ENCODE measurements at regions not wholly inside any gene's neighbourhood (a gene's known extent, or its start where the extent isn't known, plus 50 kb on each side); places are given as distances from the start of the nearest gene placed in this dataset.

- H3K4me3 ChIP-seq, result no peak overlapping the region
- no peaks in the 10 kb centered on the region for H3K4me1 ChIP-seq
- no peak for TF ChIP-seq Cebpa-rat (IDR thresholded peaks at IDR 0.05)
- no peaks in the 10 kb centered on the region for H4K20me1 ChIP-seq
- H3K36me3 ChIP-seq, result no peaks in the 10 kb centered on the region
- H3K27me3 ChIP-seq, result no peaks in the 10 kb centered on the region
- no peak overlapping the region for H3K4me2 ChIP-seq
- no peak overlapping the region for H3K9ac ChIP-seq
- no peaks in the 10 kb centered on the region for H3K9me3 ChIP-seq
- H3K27ac ChIP-seq, result no peak overlapping the region
Measured at GRCh38 chr6:100271202-100271601, 193.5 kb downstream of the SIM1 start.

- H3K27ac ChIP-seq, result no peak overlapping the region
- H3K4me2 ChIP-seq, result no peak overlapping the region
Measured at GRCh38 chr6:100269189-100269588, 195.5 kb downstream of the SIM1 start.

GRCh38 chr6:100268326-100268725, 196.4 kb downstream of the SIM1 start:
- H3K4me1 ChIP-seq, result no peaks in the 10 kb centered on the region
- H4K20me1 ChIP-seq, result no peaks in the 10 kb centered on the region
- H3K27ac ChIP-seq, result no peak overlapping the region
- H3K9me3 ChIP-seq, result no peaks in the 10 kb centered on the region
- H3K4me2 ChIP-seq, result no peak overlapping the region
- H3K4me3 ChIP-seq, result no peak overlapping the region
- H3K9ac ChIP-seq, result no peak overlapping the region
- TF ChIP-seq Cebpa-rat (IDR thresholded peaks at IDR 0.05), result no peak
- H3K36me3 ChIP-seq, result no peaks in the 10 kb centered on the region
- no peaks in the 10 kb centered on the region for H3K27me3 ChIP-seq

More at GRCh38 chr6:100269189-100269588, 195.5 kb downstream of the SIM1 start:
- H3K27me3 ChIP-seq, result no peaks in the 10 kb centered on the region
- H3K36me3 ChIP-seq, result no peaks in the 10 kb centered on the region
- H4K20me1 ChIP-seq, result no peaks in the 10 kb centered on the region
- no peak for TF ChIP-seq Cebpa-rat (IDR thresholded peaks at IDR 0.05)
- no peak overlapping the region for H3K4me3 ChIP-seq
- no peak overlapping the region for H3K9ac ChIP-seq
- no peaks in the 10 kb centered on the region for H3K4me1 ChIP-seq
- no peaks in the 10 kb centered on the region for H3K9me3 ChIP-seq

- no peak for TF ChIP-seq Cebpa-rat (IDR thresholded peaks at IDR 0.05)
- Histone ChIP-seq H3K27ac (no peak overlapping the region), H3K4me1 (no peaks in the 10 kb centered on the region), H3K36me3 (no peaks in the 10 kb centered on the region), H3K4me2 (no peak overlapping the region), H3K27me3 (no peaks in the 10 kb centered on the region), H3K4me3 (no peak overlapping the region), H4K20me1 (no peaks in the 10 kb centered on the region), H3K9ac (no peak overlapping the region), H3K9me3 (no peaks in the 10 kb centered on the region)
Measured at GRCh38 chr6:100267721-100268123, 197.0 kb downstream of the SIM1 start.

GRCh38 chr6:100266494-100267401, 198.0 kb downstream of the SIM1 start:
- H3K4me1 ChIP-seq, result no peaks in the 10 kb centered on the region
- H3K36me3 ChIP-seq, result no peaks in the 10 kb centered on the region
- no peak overlapping the region for H3K27ac ChIP-seq
- H3K9ac ChIP-seq, result no peak overlapping the region
- H3K4me3 ChIP-seq, result no peak overlapping the region
- H3K27me3 ChIP-seq, result no peaks in the 10 kb centered on the region
- H3K4me2 ChIP-seq, result no peak overlapping the region
- H3K9me3 ChIP-seq, result no peaks in the 10 kb centered on the region
- no peak for TF ChIP-seq Cebpa-rat (IDR thresholded peaks at IDR 0.05)
- H4K20me1 ChIP-seq, result no peaks in the 10 kb centered on the region

GRCh38 chr6:100262086-100262485, 202.6 kb downstream of the SIM1 start:
- H3K4me1 ChIP-seq, result no peaks in the 10 kb centered on the region
- H3K36me3 ChIP-seq, result no peaks in the 10 kb centered on the region
- H3K9ac ChIP-seq, result no peak overlapping the region
- no peak overlapping the region for H3K27ac ChIP-seq
- TF ChIP-seq Cebpa-rat (IDR thresholded peaks at IDR 0.05), result no peak
- no peak overlapping the region for H3K4me3 ChIP-seq
- no peak overlapping the region for H3K4me2 ChIP-seq
- no peaks in the 10 kb centered on the region for H3K27me3 ChIP-seq
- no peaks in the 10 kb centered on the region for H3K9me3 ChIP-seq
- no peaks in the 10 kb centered on the region for H4K20me1 ChIP-seq

- Histone ChIP-seq H4K20me1 (no peaks in the 10 kb centered on the region), H3K4me2 (no peak overlapping the region), H3K9me3 (no peaks in the 10 kb centered on the region), H3K9ac (no peak overlapping the region), H3K27ac (no peak overlapping the region), H3K4me1 (no peaks in the 10 kb centered on the region), H3K4me3 (no peak overlapping the region), H3K36me3 (no peaks in the 10 kb centered on the region), H3K27me3 (no peaks in the 10 kb centered on the region)
- no peak for TF ChIP-seq Cebpa-rat (IDR thresholded peaks at IDR 0.05)
Measured at GRCh38 chr6:100261486-100261885, 203.2 kb downstream of the SIM1 start.

GRCh38 chr6:100260584-100260983, 204.1 kb downstream of the SIM1 start:
- no peak overlapping the region for H3K27ac ChIP-seq
- H3K4me2 ChIP-seq, result no peak overlapping the region

GRCh38 chr6:100259865-100260264, 204.9 kb downstream of the SIM1 start:
- H3K4me1 ChIP-seq, result no peaks in the 10 kb centered on the region
- H4K20me1 ChIP-seq, result no peaks in the 10 kb centered on the region
- H3K9ac ChIP-seq, result no peak overlapping the region
- no peaks in the 10 kb centered on the region for H3K9me3 ChIP-seq
- H3K36me3 ChIP-seq, result no peaks in the 10 kb centered on the region
- H3K4me2 ChIP-seq, result no peak overlapping the region
- H3K4me3 ChIP-seq, result no peak overlapping the region
- no peak overlapping the region for H3K27ac ChIP-seq
- H3K27me3 ChIP-seq, result no peaks in the 10 kb centered on the region
- TF ChIP-seq Cebpa-rat (IDR thresholded peaks at IDR 0.05), result no peak

More at GRCh38 chr6:100260584-100260983, 204.1 kb downstream of the SIM1 start:
- Histone ChIP-seq H3K4me1 (no peaks in the 10 kb centered on the region), H4K20me1 (no peaks in the 10 kb centered on the region), H3K36me3 (no peaks in the 10 kb centered on the region), H3K4me3 (no peak overlapping the region), H3K9me3 (no peaks in the 10 kb centered on the region), H3K9ac (no peak overlapping the region), H3K27me3 (no peaks in the 10 kb centered on the region)
- TF ChIP-seq Cebpa-rat (IDR thresholded peaks at IDR 0.05), result no peak

GRCh38 chr6:100258752-100259151, 206.0 kb downstream of the SIM1 start:
- no peak overlapping the region for H3K4me3 ChIP-seq
- H3K9me3 ChIP-seq, result no peaks in the 10 kb centered on the region
- no peaks in the 10 kb centered on the region for H3K27me3 ChIP-seq
- no peaks in the 10 kb centered on the region for H4K20me1 ChIP-seq
- no peaks in the 10 kb centered on the region for H3K36me3 ChIP-seq
- no peak overlapping the region for H3K4me2 ChIP-seq
- no peaks in the 10 kb centered on the region for H3K4me1 ChIP-seq
- no peak for TF ChIP-seq Cebpa-rat (IDR thresholded peaks at IDR 0.05)
- no peak overlapping the region for H3K9ac ChIP-seq
- no peak overlapping the region for H3K27ac ChIP-seq
